ENCODE measurements at regions not wholly inside any gene's neighbourhood (a gene's known extent, or its start where the extent isn't known, plus 50 kb on each side); places are given as distances from the start of the nearest gene placed in this dataset.

- Histone ChIP-seq H3K36me3 (ENCODE audit: control insufficient read depth in 2 of 2, insufficient read depth in 1 of 2, low read length in 2 of 2) (no peaks in the 10 kb centered on the region), H3K4me3 (ENCODE audit: low read depth, low read length) (no peak overlapping the region), H3K27ac (ENCODE audit: extremely low read depth, low read depth, low read length) (no peak overlapping the region), H3K4me1 (ENCODE audit: control insufficient read depth, insufficient read depth, low read length) (no peaks in the 10 kb centered on the region), H3K9me3 (ENCODE audit: control insufficient read depth, insufficient read depth, low read depth, low read length) (no peaks in the 10 kb centered on the region)
- CTCF ChIA-PET = interaction anchor here (0.9 kb wide), 1 partner anchor 473 kb away, joined by 3 read pairs; no protein-coding TSS in a partner anchor
- TF ChIP-seq ZSCAN23 (tag by site-specific recombination; IDR thresholded peaks at IDR 0.05) = no peak
- no peak for TF ChIP-seq ZBTB48 (tag by site-specific recombination; IDR thresholded peaks at IDR 0.05)
- no peak for TF ChIP-seq ZNF10 (tag by site-specific recombination; IDR thresholded peaks at IDR 0.05)
- POLR2A ChIA-PET = no interaction called here
These were observed 469.3 kb downstream of the TBC1D22A start for GRCh38 chr22:47231759-47232158.

- no peaks in the 10 kb centered on the region for H3K9me3 ChIP-seq (ENCODE audit: control insufficient read depth, insufficient read depth, low read depth, low read length)
- H3K4me1 ChIP-seq (ENCODE audit: control insufficient read depth, insufficient read depth, low read length) = no peaks in the 10 kb centered on the region
- H3K36me3 ChIP-seq (ENCODE audit: control insufficient read depth in 2 of 2, insufficient read depth in 1 of 2, low read length in 2 of 2) = no peaks in the 10 kb centered on the region
- TF ChIP-seq ZNF416 (tag by site-specific recombination; IDR thresholded peaks at IDR 0.05) (no peak), ZNF707 (tag by site-specific recombination; IDR thresholded peaks at IDR 0.05) (no peak), KLF1 (tag by site-specific recombination; IDR thresholded peaks at IDR 0.05) (no peak), ZEB2 (tag by site-specific recombination; IDR thresholded peaks at IDR 0.05) (no peak)
- POLR2A ChIA-PET = no interaction called here
- CTCF ChIA-PET = interaction anchor here (0.8 to 1.7 kb wide), 3 partner anchors 11 to 472 kb away, joined by 3 read pairs; no protein-coding TSS in a partner anchor
- no peak overlapping the region for H3K27ac ChIP-seq (ENCODE audit: extremely low read depth, low read depth, low read length)
- H3K4me3 ChIP-seq (ENCODE audit: low read depth, low read length) = no peak overlapping the region
These were observed 468.3 kb downstream of the TBC1D22A start for GRCh38 chr22:47230741-47231140.

DNA sequence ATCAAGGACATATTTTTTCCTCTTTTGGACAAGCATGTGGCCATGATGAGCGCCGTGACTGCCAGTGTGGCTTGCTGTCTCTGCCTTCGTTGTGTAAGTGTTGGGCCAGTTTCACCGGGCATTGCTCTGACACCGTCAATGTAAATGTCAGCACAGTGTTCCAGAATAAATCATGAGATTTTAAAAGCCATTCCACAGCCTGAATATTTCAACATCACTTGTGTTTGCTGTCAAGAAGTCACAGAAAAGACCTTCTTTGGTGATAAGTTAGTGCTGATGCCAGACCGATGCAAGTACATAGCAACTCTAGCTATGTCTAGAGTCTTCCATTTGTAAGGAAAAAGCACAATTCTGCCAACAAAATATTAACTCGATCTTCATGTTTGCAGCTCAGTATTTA lies 467.8 kb downstream of the TBC1D22A start:
- Histone ChIP-seq H3K36me3 (ENCODE audit: control insufficient read depth in 2 of 2, insufficient read depth in 1 of 2, low read length in 2 of 2) (no peaks in the 10 kb centered on the region), H3K9me3 (ENCODE audit: control insufficient read depth, insufficient read depth, low read depth, low read length) (no peaks in the 10 kb centered on the region), H3K27ac (ENCODE audit: extremely low read depth, low read depth, low read length) (no peak overlapping the region), H3K4me1 (ENCODE audit: control insufficient read depth, insufficient read depth, low read length) (no peaks in the 10 kb centered on the region), H3K4me3 (ENCODE audit: low read depth, low read length) (no peak overlapping the region)
- TF ChIP-seq ELK4 (IDR thresholded peaks at IDR 0.05; ENCODE audit: borderline replicate concordance, low read depth, low read length) (no peak), ZNF624 (tag by site-specific recombination; IDR thresholded peaks at IDR 0.05) (no peak), ZFP41 (tag by site-specific recombination; IDR thresholded peaks at IDR 0.05; ENCODE audit: borderline replicate concordance) (no peak), ZNF211 (tag by site-specific recombination; IDR thresholded peaks at IDR 0.05; ENCODE audit: low read depth) (no peak), ZNF747 (tag by site-specific recombination; IDR thresholded peaks at IDR 0.05) (no peak), SP3 (tag by site-specific recombination; IDR thresholded peaks at IDR 0.05) (no peak), KLF9 (tag by site-specific recombination; IDR thresholded peaks at IDR 0.05; ENCODE audit: low read depth) (no peak), PRDM1 (tag by site-specific recombination; IDR thresholded peaks at IDR 0.05) (no peak), FEZF1 (tag by site-specific recombination; IDR thresholded peaks at IDR 0.05) (no peak)
- TF ChIP-seq, protein P1, sequence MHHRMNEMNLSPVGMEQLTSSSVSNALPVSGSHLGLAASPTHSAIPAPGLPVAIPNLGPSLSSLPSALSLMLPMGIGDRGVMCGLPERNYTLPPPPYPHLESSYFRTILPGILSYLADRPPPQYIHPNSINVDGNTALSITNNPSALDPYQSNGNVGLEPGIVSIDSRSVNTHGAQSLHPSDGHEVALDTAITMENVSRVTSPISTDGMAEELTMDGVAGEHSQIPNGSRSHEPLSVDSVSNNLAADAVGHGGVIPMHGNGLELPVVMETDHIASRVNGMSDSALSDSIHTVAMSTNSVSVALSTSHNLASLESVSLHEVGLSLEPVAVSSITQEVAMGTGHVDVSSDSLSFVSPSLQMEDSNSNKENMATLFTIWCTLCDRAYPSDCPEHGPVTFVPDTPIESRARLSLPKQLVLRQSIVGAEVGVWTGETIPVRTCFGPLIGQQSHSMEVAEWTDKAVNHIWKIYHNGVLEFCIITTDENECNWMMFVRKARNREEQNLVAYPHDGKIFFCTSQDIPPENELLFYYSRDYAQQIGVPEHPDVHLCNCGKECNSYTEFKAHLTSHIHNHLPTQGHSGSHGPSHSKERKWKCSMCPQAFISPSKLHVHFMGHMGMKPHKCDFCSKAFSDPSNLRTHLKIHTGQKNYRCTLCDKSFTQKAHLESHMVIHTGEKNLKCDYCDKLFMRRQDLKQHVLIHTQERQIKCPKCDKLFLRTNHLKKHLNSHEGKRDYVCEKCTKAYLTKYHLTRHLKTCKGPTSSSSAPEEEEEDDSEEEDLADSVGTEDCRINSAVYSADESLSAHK (tag by site-specific recombination; IDR thresholded peaks at IDR 0.05) = no peak
- POLR2A ChIA-PET = no interaction called here
- CTCF ChIA-PET = interaction anchor here (0.6 to 1.7 kb wide), 4 partner anchors 11 to 270 kb away, joined by 3 read pairs; no protein-coding TSS in a partner anchor

DNA sequence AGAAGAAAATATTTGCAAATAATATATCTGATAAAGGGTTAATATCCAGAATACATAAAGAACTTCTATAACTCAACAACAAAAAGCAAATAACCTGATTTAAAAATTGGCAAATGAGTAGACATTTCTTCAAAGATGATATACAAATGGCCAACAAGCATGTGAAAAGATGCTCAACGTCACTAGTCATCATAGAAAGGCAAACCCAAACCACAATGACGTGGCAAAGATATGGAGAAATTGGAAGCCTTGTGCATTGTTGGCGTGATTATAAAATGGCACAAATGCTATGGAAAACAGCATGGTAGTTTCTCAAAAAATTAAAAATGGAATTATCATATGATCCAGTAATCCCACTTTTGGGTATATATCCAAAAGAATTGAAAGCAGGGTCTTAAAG lies 466.3 kb downstream of the TBC1D22A start:
- no peaks in the 10 kb centered on the region for H3K36me3 ChIP-seq (ENCODE audit: control insufficient read depth in 2 of 2, insufficient read depth in 1 of 2, low read length in 2 of 2)
- H3K4me1 ChIP-seq (ENCODE audit: control insufficient read depth, insufficient read depth, low read length) = no peaks in the 10 kb centered on the region
- CTCF ChIA-PET = interaction anchor here (0.5 kb wide), 1 partner anchor 513 kb away, joined by 4 read pairs; no protein-coding TSS in a partner anchor
- H3K4me3 ChIP-seq (ENCODE audit: low read depth, low read length) = no peak overlapping the region
- no peaks in the 10 kb centered on the region for H3K9me3 ChIP-seq (ENCODE audit: control insufficient read depth, insufficient read depth, low read depth, low read length)
- POLR2A ChIA-PET = no interaction called here
- H3K27ac ChIP-seq (ENCODE audit: extremely low read depth, low read depth, low read length) = no peak overlapping the region
- TF ChIP-seq ZNF670 (tag by site-specific recombination; IDR thresholded peaks at IDR 0.05; ENCODE audit: low read depth) (no peak), ZNF274 (IDR thresholded peaks at IDR 0.05; ENCODE audit: low read length) (no peak), ZNF274 (tag by site-specific recombination; IDR thresholded peaks at IDR 0.05; ENCODE audit: borderline replicate concordance) (no peak), ZNF221 (tag by site-specific recombination; IDR thresholded peaks at IDR 0.05; ENCODE audit: borderline replicate concordance) (no peak), YY1 (tag by site-specific recombination; IDR thresholded peaks at IDR 0.05) (no peak)
- TF ChIP-seq, protein P2, sequence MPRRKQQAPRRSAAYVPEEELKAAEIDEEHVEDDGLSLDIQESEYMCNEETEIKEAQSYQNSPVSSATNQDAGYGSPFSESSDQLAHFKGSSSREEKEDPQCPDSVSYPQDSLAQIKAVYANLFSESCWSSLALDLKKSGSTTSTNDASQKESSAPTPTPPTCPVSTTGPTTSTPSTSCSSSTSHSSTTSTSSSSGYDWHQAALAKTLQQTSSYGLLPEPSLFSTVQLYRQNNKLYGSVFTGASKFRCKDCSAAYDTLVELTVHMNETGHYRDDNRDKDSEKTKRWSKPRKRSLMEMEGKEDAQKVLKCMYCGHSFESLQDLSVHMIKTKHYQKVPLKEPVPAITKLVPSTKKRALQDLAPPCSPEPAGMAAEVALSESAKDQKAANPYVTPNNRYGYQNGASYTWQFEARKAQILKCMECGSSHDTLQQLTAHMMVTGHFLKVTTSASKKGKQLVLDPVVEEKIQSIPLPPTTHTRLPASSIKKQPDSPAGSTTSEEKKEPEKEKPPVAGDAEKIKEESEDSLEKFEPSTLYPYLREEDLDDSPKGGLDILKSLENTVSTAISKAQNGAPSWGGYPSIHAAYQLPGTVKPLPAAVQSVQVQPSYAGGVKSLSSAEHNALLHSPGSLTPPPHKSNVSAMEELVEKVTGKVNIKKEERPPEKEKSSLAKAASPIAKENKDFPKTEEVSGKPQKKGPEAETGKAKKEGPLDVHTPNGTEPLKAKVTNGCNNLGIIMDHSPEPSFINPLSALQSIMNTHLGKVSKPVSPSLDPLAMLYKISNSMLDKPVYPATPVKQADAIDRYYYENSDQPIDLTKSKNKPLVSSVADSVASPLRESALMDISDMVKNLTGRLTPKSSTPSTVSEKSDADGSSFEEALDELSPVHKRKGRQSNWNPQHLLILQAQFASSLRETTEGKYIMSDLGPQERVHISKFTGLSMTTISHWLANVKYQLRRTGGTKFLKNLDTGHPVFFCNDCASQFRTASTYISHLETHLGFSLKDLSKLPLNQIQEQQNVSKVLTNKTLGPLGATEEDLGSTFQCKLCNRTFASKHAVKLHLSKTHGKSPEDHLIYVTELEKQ (tag by site-specific recombination; IDR thresholded peaks at IDR 0.05; ENCODE audit: borderline replicate concordance) = no peak
